ENCODE measurements at regions not wholly inside any gene's neighbourhood (a gene's known extent, or its start where the extent isn't known, plus 50 kb on each side); places are given as distances from the start of the nearest gene placed in this dataset.

DNA sequence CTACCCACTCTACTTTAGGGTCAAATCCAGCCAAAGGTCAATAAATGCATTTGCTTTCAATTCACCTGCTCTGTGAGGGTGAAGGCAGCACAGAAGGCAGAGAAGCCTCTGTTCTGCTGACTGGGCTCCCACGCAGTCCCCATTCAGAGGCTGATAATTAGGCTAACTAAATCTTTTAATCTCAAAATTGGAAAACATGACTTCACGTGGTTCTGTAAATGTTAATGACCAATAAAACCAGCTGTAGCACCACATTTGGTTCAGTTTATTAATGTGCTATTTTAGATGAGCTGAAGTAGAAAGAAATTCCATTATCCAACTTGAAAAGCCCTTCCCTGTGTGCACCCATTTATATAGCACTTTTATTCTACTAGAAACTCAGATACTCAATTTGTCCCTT lies 310.6 kb downstream of the C1D start:
- TF ChIP-seq POLR2AphosphoS5 (IDR thresholded peaks at IDR 0.05), result no peak
- TF ChIP-seq TAF1 (IDR thresholded peaks at IDR 0.05; ENCODE audit: low read depth), result no peak
- TF ChIP-seq, protein P1, sequence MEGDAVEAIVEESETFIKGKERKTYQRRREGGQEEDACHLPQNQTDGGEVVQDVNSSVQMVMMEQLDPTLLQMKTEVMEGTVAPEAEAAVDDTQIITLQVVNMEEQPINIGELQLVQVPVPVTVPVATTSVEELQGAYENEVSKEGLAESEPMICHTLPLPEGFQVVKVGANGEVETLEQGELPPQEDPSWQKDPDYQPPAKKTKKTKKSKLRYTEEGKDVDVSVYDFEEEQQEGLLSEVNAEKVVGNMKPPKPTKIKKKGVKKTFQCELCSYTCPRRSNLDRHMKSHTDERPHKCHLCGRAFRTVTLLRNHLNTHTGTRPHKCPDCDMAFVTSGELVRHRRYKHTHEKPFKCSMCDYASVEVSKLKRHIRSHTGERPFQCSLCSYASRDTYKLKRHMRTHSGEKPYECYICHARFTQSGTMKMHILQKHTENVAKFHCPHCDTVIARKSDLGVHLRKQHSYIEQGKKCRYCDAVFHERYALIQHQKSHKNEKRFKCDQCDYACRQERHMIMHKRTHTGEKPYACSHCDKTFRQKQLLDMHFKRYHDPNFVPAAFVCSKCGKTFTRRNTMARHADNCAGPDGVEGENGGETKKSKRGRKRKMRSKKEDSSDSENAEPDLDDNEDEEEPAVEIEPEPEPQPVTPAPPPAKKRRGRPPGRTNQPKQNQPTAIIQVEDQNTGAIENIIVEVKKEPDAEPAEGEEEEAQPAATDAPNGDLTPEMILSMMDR (IDR thresholded peaks at IDR 0.05; ENCODE audit: poor library complexity, severe bottlenecking), result no peak
- TF ChIP-seq RAD21 (conservative IDR thresholded peaks at IDR 0.05), result no peak
- TF ChIP-seq EZH2 (IDR thresholded peaks at IDR 0.05; ENCODE audit: borderline replicate concordance, insufficient read depth, low read length, poor library complexity, severe bottlenecking), result no peak
- TF ChIP-seq SMC3 (conservative IDR thresholded peaks at IDR 0.05; ENCODE audit: poor library complexity), result no peak
- no peak for TF ChIP-seq MXI1 (conservative IDR thresholded peaks at IDR 0.05; ENCODE audit: poor library complexity, severe bottlenecking)

Data from neural cell (in vitro differentiated cells).